ENCODE measurements at regions not wholly inside any gene's neighbourhood (a gene's known extent, or its start where the extent isn't known, plus 50 kb on each side); places are given as distances from the start of the nearest gene placed in this dataset.

- in situ Hi-C loops (cut with HindIII; ENCODE audit: extremely low pct_ligation_motif_present, low pct_unique_long_range_greater_than_20kb), result no loop called here
- no TSS peak for BruUV-seq (replicated peaks)
- CTCF ChIA-PET (ENCODE audit: low intra/inter-chr PET ratio, low total read pairs), result no interaction called here
Observed at GRCh38 chr16:85386467-85387170, 226.5 kb upstream of the GSE1 start.

More at GRCh38 chr16:85386467-85387170, 226.5 kb upstream of the GSE1 start:
- no peak for DNase-seq (ENCODE audit: low spot score)
- H3K27me3 ChIP-seq (ENCODE audit: control insufficient read depth in 1 of 2, insufficient read depth in 2 of 2, low read length in 2 of 2), result peaks cover 0 to 11% of the 10 kb centered on the region in 2 experiments; a peak in 2 of 5 replicates
- peaks cover 11% of the 10 kb centered on the region; the same call in 1 of the 2 replicates for H4K20me1 ChIP-seq (ENCODE audit: insufficient read depth, low read length)
- TF ChIP-seq JUND (CRISPR knock-in tag; IDR thresholded peaks at IDR 0.05) (no peak), SRF (IDR thresholded peaks at IDR 0.05; ENCODE audit: low read depth, low read length) (no peak), CHCHD3 (CRISPR knock-in tag; IDR thresholded peaks at IDR 0.05) (0 out of 2 replicates have a peak, but pooled peaks have one; percentile 26), ZNF24 (IDR thresholded peaks at IDR 0.05) (no peak), ZNF768 (CRISPR knock-in tag; IDR thresholded peaks at IDR 0.05) (peak; percentile 96), ZBTB40 (IDR thresholded peaks at IDR 0.05) (no peak), ZBTB40 (CRISPR knock-in tag; IDR thresholded peaks at IDR 0.05) (0 out of 2 replicates have a peak, but pooled peaks have one; percentile 21), BATF2 (CRISPR knock-in tag; IDR thresholded peaks at IDR 0.05) (no peak), NRL (CRISPR knock-in tag; IDR thresholded peaks at IDR 0.05; ENCODE audit: borderline replicate concordance) (0 out of 2 replicates have a peak, but pooled peaks have one; percentile 26), ZSCAN30 (CRISPR knock-in tag; IDR thresholded peaks at IDR 0.05) (no peak)
- peaks cover 65% of the 10 kb centered on the region for H3K4me1 ChIP-seq (ENCODE audit: insufficient read depth, low read length)
- no peak for ATAC-seq
- POLR2A ChIA-PET, result interaction anchor here (1.4 kb wide), 1 partner anchor 96 kb away, joined by 3 read pairs; no protein-coding TSS in a partner anchor
- H2AFZ ChIP-seq (ENCODE audit: low read length), result no peak overlapping the region
- no peaks in the 10 kb centered on the region for H3K9me3 ChIP-seq (ENCODE audit: low read length)
- H3K4me2 ChIP-seq (ENCODE audit: low read depth, low read length), result peak overlapping the region; percentile 56; the same call in 1 of the 2 replicates
- H3K4me3 ChIP-seq (replicated peaks in 1 of 3; ENCODE audit: insufficient read depth in 1 of 3, low read depth in 2 of 3, low read length in 3 of 3), result no peak overlapping the region
- no peaks in the 10 kb centered on the region for H3K36me3 ChIP-seq (replicated peaks in 1 of 2; ENCODE audit: control insufficient read depth in 1 of 2, insufficient read depth in 2 of 2, low read length in 2 of 2)
- H3K27ac ChIP-seq (ENCODE audit: extremely low read length, insufficient read depth, low read length), result no peak overlapping the region
- H3K79me2 ChIP-seq (ENCODE audit: insufficient read depth, low read length), result no peaks in the 10 kb centered on the region
- no peak overlapping the region for H3K9ac ChIP-seq (ENCODE audit: insufficient read depth, low read depth, low read length)
- FAIRE-seq, result no peak
- 80% methylated on average over 12 of the region's 13 CpGs for WGBS (ENCODE audit: low lambda C conversion rate)
- intact Hi-C loops (cut with micrococcal nuclease; ENCODE audit: unreplicated experiment), result no loop called here
